Adrenal gland (tissue), 9 donors: ENCODE measurements at regions not wholly inside any gene's neighbourhood (a gene's known extent, or its start where the extent isn't known, plus 50 kb on each side); places are given as distances from the start of the nearest gene placed in this dataset.

Source experiments
- DNase-seq, 7 donors: peaks; one replicate each; pipeline ENCODE4 v3.0.0-alpha.2; 2019 to 2020
- H3K27ac ChIP-seq, 5 donors: fragments of 200-600 bp; sonication (generic) in 4 of 5; 1 replicate in 3 of 5; 2 replicates in 2 of 5; pipeline versions ENCODE4 v1.5.1 to v1.8.0; 2016 to 2020; ENCODE audit warnings: mild to moderate bottlenecking in 1 of 5
- H3K27me3 ChIP-seq: fragments of 200-600 bp; 2 replicates; pipeline ENCODE4 v1.8.0; 2021
- H3K36me3 ChIP-seq, 2 donors: fragments of 200-600 bp; replicated peaks in 1 of 2; 1 replicate in 1 of 2; 2 replicates in 1 of 2; pipeline versions ENCODE4 v1.5.1 to v1.8.0; 2018 to 2022
- H3K4me1 ChIP-seq, 2 donors: fragments of 200-600 bp; replicated peaks in 1 of 2; 1 replicate in 1 of 2; 2 replicates in 1 of 2; pipeline versions ENCODE4 v1.5.1 to v1.8.0; 2018 to 2021
- H3K4me3 ChIP-seq, 4 donors: fragments of 200-600 bp; sonication (generic) in 3 of 4; one replicate each; pipeline ENCODE4 v1.5.1; 2016 to 2018
- H3K9me3 ChIP-seq, 3 donors: fragments of 200-600 bp; sonication (generic) in 1 of 3; replicated peaks in 1 of 3; 1 replicate in 2 of 3; 2 replicates in 1 of 3; pipeline versions ENCODE4 v1.5.1 to v1.8.0; 2016 to 2021
- POLR2A ChIP-seq, 2 donors: fragments of 450-650 bp; IDR thresholded peaks; one replicate each; pipeline ENCODE4 v1.6.1; 2017; ENCODE audit warnings: antibody characterized with exemption in 2 of 2, mild to moderate bottlenecking in 2 of 2, moderate library complexity in 1 of 2
- WGBS, 4 donors: extraction: QIAGEN DNeasy Blood & Tissue Kit in 2 of 4; methylation state at CpG; one replicate each; pipeline versions ENCODE4 v1.1.5 to v1.1.7; 2013 to 2017; 5-methylcytosine and 5-hydroxymethylcytosine counted together
- intact Hi-C, 2 donors: fragments of 100-400 bp; cut with DNase I; formaldehyde crosslinking; loops; one replicate each; pipeline versions ENCODE4 v1.14.1 to v1.15.0; 2022 to 2023
- TF ChIP-seq, protein P1 (sequence below), 6 experiments: fragments of 450-650 bp in 4 of 6; fragments of 200-600 bp in 2 of 6; sonication (generic) in 1 of 6; IDR thresholded peaks; 1 replicate in 5 of 6; 2 replicates in 1 of 6; pipeline versions ENCODE4 v1.5.1 to v1.8.0; 2016 to 2021; ENCODE audit warnings: antibody characterized with exemption in 6 of 6, mild to moderate bottlenecking in 2 of 6, moderate library complexity in 1 of 6
- donor health status: healthy with polysubstance abuse.
- donor health status: Bipolar disorder and iron deficiency.
- donor health status: DM: yes; HTN: yes; CAD: no.
- donor health status: DM: no; HTN: no; CAD: no.
- donor health status: DM: no; HTN: no; CAD: no.

DNA sequence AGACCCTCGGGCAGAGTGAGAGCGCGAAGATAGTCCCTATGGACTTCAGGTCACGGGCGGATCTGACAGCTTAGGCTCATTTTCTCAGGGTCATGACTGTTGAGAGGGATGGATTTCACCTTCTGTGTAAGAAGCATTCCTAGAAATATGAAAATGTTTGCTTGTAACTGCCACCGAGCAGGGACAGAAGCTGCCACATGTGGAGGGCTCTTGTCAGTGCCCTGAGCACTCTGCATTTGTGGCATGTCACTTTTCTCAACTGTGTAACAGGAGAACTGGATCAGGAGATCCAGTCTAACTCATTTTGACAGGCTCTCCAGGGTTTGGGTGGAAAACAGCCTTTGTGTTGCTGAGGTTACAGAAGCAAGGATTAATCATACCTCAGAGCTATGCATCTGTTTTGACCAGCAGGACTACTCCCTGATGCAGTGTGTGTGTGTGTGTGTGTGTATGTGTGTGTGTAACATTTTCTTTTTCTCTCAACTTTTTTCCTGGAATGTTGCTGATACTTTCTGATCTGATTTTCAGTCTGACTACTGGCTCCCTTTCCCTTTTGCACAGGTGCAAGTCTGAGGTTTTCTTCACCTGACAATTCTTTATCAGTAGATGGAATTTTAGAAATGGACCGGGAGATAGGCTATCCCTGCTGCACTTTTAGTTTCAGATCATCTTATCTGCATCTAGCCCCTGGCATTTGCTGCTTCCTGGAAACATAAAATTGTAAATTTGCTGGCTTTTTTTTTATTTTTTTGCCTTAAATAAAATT, 183.3 kb downstream of the STK31 start:
- no peak overlapping the region for H3K4me3 ChIP-seq
- TF ChIP-seq, protein P1, sequence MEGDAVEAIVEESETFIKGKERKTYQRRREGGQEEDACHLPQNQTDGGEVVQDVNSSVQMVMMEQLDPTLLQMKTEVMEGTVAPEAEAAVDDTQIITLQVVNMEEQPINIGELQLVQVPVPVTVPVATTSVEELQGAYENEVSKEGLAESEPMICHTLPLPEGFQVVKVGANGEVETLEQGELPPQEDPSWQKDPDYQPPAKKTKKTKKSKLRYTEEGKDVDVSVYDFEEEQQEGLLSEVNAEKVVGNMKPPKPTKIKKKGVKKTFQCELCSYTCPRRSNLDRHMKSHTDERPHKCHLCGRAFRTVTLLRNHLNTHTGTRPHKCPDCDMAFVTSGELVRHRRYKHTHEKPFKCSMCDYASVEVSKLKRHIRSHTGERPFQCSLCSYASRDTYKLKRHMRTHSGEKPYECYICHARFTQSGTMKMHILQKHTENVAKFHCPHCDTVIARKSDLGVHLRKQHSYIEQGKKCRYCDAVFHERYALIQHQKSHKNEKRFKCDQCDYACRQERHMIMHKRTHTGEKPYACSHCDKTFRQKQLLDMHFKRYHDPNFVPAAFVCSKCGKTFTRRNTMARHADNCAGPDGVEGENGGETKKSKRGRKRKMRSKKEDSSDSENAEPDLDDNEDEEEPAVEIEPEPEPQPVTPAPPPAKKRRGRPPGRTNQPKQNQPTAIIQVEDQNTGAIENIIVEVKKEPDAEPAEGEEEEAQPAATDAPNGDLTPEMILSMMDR (IDR thresholded peaks at IDR 0.05): no peak
- no peak for TF ChIP-seq POLR2A (IDR thresholded peaks at IDR 0.05)
- H3K27ac ChIP-seq: no peak overlapping the region
- DNase-seq: no peak
- intact Hi-C loops: no loop called here
- no peaks in the 10 kb centered on the region for H3K4me1 ChIP-seq
- WGBS, 4 donors: 65 to 73% (median 66%) methylated on average over 7 of the region's 7 CpGs
- no peaks in the 10 kb centered on the region for H3K9me3 ChIP-seq
- H3K27me3 ChIP-seq: no peaks in the 10 kb centered on the region
- no peaks in the 10 kb centered on the region for H3K36me3 ChIP-seq

DNA sequence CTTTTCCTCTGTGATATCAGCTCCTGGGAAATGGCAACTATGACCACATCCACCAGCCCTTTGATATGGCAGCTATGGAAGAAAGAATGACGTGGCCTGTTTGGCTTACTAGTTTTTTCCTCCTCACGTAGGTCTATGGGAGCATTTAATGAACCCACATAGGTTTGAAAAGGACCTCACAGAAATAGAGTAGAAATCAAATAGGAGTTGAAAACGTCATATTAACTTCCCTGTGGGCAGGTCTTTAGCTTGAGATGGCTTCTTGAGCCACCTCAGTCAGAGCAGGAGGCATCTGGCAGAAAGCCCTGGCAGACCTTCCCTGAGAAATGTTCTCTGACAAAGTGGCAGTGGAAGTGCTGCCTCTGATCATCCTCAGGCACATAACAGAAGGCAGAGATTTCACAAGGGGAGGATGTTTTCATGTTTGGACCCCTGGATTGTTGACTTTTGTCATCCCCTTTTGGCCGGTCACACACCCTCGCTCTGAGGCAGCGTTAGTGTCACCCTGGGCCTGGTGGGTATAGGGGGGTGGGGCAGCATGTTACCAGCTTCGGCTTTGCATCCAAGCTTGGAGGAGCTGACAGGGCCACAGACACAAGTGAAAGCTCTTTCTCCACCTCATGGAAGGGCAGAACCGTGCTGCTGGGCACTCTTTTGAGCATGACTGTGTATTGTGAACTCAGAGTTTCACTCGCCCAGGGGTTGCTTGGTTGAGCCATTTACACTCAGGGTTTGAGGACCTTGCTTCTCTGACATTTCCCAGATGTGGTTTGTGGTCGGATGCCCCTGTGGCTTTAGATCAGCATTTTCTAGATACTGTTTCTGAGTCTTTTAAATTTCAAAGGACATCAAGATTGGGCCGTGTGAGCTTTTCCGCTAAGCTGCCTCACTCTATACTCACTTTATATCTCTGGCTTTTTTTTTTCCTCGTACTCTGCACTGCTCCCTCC, 184.2 kb downstream of the STK31 start:
- Histone ChIP-seq H3K36me3 (no peaks in the 10 kb centered on the region), H3K4me1 (no peaks in the 10 kb centered on the region), H3K9me3 (no peaks in the 10 kb centered on the region), H3K4me3 (no peak overlapping the region), H3K27me3 (no peaks in the 10 kb centered on the region), H3K27ac (no peak overlapping the region)
- WGBS, 4 donors: 50 to 60% (median 57%) methylated on average over 13 of the region's 13 CpGs
- DNase-seq: no peak
- intact Hi-C loops: no loop called here
- TF ChIP-seq, protein P1 (IDR thresholded peaks at IDR 0.05): no peak
- no peak for TF ChIP-seq POLR2A (IDR thresholded peaks at IDR 0.05)

DNA sequence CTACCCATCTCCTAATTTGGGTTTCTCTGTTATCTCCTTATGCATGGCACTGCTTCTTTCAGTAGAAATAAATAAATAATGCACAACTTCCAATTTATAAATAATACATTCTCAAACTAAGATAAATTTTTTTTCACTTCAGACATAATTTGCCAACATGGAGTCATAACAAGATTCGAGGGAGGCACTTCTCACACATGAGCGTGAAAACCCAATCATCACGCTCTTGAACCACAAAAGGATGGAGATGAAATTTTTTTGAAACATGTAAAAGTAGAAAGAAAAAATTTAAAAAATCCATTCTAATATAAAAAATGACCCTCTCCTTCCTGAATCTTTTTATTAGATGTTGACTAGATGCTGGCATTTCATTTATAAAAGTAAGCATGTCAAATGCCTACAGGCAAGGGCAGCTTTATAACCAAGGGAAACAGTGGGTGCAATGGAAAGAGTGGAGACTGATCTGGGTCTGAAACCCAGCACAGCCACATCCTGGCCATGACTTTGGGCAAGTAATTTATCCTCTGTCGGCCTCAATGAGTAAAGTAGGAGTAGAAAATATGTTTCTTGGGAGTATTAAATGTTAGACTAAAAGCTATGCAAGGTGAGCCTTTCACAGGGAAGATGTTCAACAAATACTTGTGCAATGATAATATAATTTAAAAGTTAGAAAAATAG, 185.0 kb downstream of the STK31 start:
- Histone ChIP-seq H3K4me3 (no peak overlapping the region), H3K27ac (no peak overlapping the region), H3K4me1 (no peaks in the 10 kb centered on the region), H3K36me3 (no peaks in the 10 kb centered on the region), H3K27me3 (no peaks in the 10 kb centered on the region), H3K9me3 (no peaks in the 10 kb centered on the region)
- 72 to 82% (median 79%) methylated on average over 4 of the region's 4 CpGs for WGBS, 4 donors
- no peak for DNase-seq
- TF ChIP-seq POLR2A (IDR thresholded peaks at IDR 0.05): no peak
- TF ChIP-seq, protein P1 (IDR thresholded peaks at IDR 0.05): no peak
- intact Hi-C loops: no loop called here

DNA sequence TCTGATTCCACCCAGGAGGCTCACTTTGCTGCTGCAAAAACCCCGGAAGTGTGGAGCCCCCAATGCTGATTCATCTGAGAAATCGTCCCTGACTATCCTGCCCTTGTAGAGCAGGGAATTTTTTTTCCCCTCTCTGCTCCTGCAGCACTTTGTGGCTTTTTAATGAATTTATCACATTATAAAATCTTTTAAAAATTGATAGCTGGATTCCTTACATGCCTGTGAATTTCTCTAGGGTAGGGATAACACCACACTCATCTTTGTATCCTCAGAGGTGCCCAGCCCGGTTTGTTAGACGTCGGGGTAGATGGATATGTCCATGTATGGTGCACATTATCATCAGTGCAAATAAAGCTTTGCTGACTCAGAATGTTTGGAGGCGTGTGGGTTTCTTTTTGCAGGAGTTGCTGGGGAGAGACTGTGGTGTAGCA, 185.7 kb downstream of the STK31 start:
- H3K27me3 ChIP-seq: no peaks in the 10 kb centered on the region
- intact Hi-C loops: no loop called here
- no peak overlapping the region for H3K4me3 ChIP-seq
- no peak overlapping the region for H3K27ac ChIP-seq
- TF ChIP-seq, protein P1 (IDR thresholded peaks at IDR 0.05): no peak
- TF ChIP-seq POLR2A (IDR thresholded peaks at IDR 0.05): no peak
- H3K36me3 ChIP-seq: no peaks in the 10 kb centered on the region
- no peaks in the 10 kb centered on the region for H3K4me1 ChIP-seq
- H3K9me3 ChIP-seq: no peaks in the 10 kb centered on the region
- DNase-seq: no peak
- WGBS, 4 donors: 32 to 48% (median 40%) methylated on average over 6 of the region's 6 CpGs
